Non-pigmented ciliary epithelial cell (primary cell): ENCODE measurements at regions not wholly inside any gene's neighbourhood (a gene's known extent, or its start where the extent isn't known, plus 50 kb on each side); places are given as distances from the start of the nearest gene placed in this dataset.
A peak's percentile ranks its signal among the peaks of the same experiment; 100 is the strongest.
"Not testable (repeated sequence)": the region's sequence is repeated elsewhere in the genome, so short reads cannot be mapped to it uniquely, and the experiment has no call there.

Experiments used
- DNase-seq: peaks from one replicate; pipeline ENCODE4 v3.0.0-alpha.2; 2010; ENCODE audit warnings: low read depth

DNA sequence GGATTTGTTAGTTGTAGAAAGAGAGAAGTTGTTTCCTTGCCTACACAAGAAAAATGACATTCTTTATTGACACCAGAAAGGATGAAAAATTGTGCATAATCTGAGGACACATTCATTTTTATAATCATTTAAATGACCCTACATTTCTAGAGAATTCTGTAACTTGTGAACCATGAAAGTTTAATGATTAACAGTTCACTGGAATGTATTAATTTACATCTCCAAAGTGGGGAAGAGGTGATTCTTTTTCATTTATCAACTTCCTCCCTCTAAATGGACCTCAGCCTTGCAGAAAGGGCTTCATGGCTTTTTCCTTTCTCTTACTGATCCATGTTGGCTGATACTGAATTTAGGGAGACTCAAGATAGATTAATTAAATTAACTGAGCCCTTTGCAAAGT lies 565.2 kb upstream of the LINC00305 start:
- no peak for DNase-seq

DNA sequence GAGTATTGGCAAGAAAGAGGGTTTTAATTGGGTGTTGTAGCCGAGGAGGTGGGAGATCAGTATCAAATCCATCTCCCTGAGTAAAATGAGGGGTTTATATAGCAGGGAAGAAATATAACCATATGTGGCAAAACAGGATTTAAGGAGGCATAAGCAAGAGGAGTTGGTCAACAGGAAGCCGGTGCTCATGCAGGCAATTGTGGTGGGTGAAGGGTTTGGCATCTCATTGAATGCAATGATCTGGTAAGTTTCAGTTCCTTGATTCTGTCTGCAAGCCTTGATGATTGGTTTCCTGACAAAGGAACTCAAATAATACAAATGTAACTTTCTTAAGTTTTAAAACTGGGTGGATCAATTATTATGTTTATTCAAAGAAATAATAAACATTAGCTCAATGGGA lies 564.4 kb upstream of the LINC00305 start:
- DNase-seq: no peak

DNA sequence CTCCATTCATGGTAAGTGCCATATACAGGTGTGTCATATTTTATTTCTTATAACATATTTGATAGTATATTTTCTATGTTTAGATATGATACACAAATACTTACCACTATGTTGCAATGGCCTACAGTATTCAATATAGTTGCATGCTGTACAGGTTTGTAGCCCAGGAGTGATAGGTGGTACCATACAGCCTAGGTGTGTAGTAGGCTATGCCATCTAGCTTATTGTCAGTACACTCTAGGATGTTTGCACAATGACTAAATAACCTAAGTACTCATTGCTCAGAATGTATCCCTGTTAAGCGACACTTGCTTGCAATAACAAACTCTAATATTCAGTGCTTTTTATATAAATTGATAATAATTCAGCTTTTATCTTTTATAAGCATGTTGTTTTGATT lies 563.1 kb upstream of the LINC00305 start:
- no peak for DNase-seq

DNA sequence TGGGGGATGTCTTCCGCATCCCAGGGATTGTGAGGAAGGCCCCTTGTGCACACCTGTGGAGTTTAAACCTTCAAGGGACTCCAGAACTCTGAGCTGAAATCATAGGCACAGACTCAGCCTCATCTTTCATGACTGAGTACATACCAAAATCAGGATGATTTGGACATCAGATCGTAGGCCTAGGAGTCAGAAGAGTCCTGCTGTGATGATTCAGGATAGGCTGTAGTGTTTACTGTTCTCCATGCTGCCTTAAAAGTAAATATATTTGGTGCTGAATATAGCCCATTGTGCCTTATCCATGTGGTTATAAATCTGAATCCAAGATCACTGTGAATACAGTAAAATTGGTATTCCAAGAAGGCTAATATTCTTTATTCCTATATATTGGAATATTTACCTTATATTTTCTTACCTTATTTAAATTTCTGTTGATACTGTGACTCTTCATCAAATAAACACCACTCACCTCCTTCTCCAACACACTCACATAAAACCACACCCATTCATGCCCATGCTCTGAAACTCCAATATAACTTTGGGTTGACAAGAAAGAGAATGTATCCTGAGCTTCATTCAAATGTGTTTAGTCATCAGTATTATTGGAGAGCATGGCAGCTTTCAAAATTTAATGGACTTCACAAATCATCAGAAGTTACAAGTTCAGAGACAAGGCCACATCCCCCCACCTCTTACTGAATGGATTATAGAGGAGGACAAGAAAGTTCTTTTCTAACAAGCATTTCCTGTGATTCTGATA lies 561.4 kb upstream of the LINC00305 start:
- no peak for DNase-seq

DNA sequence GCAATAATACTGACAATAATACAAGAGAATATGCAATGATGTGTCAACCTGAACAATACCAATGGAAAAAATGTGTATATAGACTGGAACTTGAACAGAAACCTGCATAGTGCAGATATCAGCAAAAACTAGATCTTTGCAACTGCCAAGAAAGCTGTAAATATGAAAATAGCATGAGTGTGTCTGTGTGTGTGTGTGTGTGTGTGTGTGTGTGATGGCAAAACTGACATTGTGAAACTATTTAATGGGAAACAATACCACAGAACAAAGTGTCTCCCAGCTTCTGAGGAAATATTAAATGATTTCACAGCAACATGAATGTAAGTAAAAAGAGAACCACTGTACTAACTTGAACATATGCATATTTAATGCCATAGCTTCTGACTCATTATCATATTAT lies 558.2 kb upstream of the LINC00305 start:
- DNase-seq: no peak

DNA sequence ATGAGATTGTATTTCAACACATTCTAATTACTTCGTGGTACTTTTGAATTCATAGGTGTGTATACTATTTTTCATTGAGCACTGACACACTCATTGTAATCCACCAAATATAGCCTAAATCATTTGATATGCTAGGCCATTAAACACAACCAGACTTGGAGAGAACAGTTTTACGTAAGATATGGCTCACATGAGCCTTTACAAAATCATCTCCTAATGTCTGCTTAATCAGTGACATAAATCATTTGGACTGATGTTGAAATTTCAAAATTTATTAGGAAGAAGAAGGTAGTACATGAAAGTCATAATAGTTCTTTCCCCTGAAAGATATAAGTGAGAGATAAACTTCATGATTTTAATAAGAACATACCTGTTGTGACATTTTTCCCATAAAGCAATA lies 550.2 kb upstream of the LINC00305 start:
- no peak for DNase-seq

DNA sequence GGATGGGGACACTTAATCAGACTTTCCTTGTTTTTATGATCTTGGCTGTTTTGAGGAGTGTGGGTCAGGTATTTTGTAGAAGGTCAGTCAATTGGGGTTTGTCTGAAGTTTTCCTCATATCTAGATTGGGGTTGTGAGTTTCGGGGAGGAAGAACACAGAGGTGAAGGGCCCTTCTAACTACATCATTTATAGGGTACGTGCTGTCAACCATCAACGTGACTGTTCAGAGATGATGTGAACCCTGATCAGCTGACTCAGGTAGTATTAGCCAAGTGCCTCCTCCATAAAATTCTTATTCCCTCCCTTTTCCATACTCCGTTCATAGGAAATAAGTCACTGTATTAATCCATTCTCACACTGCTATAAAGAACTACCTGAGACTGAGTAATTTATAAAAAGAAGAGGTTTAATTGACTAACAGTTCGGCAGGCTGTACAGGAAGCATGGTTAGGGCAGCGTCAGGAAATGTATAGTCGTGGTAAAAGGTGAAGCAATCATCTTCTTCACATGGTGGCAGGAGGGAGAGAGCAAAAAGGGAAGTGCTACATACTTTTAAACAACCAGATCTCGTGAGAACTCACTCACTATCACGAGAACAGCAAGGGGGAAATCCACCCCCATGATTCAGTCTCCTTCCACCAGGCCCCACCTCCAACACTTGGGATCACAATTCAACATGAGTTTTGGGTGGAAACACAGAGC lies 547.1 kb upstream of the LINC00305 start:
- DNase-seq: no peak

DNA sequence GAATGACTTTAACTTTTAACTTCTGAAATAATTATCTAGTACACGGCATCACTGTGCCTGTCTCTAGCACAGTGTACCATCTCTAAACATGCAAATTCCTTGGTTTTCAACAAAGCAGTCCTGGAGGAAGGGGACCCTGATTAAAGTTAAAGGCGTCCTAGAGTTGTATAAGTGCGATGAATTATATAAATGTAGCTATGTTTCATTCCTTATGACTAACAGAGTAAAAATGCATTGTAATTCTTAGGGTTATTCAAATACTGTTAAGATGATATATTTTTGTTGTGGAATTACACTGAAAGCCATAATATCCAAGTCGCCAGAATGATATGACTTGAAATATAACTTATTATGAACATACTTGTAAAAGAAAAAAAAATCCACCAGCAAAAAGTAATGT lies 544.9 kb upstream of the LINC00305 start:
- DNase-seq: peak; percentile 3

DNA sequence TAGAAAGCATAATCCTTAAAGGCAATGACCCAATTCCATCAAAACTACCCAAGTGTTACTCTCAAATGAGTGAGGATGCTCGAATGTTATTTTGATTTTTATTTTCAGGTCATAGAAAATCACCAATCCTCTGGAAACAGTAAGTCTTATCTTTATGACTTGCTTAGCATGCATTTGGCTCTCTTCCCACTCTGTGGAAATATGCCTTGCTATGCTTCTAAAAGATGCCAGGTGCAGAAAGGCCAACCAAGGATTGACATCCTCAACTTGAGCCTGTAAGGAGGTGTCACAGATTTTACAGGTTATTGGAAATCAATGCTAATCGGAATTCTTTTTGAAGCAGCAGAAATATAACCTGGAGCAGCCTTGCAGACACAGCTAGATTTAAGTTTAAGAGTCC lies 543.9 kb upstream of the LINC00305 start:
- DNase-seq: no peak

DNA sequence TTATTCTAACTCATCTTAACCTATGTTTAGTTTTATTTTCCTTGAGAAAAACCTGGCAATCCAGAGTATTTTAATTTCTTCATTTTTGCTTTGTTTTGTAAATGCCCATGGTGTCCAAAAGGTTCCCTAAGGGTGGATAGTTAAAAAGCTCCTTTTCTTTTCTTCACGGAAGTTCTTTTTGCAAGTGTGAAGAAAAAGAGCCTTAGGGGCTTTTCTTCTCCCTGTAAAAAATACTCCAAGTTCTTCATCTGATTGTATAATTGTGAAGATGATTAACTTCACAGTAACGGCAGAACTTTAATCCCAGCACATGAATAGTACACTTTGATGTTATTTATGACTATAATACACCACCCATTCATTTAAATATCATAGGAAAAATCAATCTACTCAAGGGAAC lies 530.2 kb upstream of the LINC00305 start:
- no peak for DNase-seq

DNA sequence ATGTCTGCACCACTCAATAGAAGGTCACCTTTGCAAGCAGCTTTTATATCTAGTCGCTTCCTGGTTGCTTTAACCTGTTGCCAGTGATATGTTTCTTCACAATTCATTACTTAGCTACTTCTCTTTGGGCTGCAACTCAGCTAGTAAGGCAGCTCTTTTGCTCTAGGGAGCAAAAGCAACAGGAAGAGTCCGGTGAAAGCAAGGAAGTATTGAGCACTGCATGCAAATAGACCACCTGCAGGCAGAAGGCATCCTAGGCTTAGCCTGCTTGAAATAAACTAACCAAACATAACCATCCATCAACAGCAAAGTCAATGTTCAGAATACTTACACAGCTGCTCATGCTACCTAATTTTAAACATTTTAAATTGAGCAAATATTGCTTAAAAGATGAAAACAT lies 529.2 kb upstream of the LINC00305 start:
- no peak for DNase-seq

DNA sequence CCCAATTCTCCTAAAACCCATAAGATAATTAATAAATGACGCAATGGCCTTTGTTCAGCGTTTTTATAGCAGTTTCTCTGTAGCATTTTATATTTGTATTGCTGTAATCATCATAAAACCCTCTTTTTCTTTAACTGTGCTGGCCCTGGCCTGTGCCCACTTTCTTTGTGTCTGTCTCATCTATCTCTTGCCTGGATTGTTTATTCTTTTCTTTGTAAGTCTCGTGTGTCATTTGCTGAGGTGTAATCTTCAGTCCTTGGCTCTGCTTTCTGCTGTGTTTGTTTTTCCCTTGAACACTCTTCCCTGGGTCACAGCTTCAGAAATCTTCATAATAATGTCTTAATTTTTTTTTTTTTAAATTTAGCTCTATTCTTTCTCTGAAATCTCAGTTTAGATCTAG lies 525.8 kb upstream of the LINC00305 start:
- no peak for DNase-seq

DNA sequence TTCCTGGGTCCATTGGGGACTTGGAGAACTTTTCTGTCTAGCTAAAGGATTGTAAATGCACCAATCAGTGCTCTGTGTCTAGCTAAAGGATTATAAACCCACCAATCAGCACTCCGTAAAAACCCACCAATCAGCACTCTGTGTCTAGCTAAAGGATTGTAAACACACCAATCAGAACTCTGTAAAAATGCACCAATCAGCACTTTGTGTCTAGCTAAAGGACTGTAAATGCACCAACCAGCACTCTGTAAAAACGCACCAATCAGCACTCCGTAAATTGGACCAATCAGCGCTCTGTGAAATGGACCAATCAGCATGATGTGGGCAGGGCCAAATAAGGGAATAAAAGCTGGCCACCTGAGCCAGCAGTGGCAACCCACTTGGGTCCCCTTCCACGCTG lies 522.4 kb upstream of the LINC00305 start:
- DNase-seq: not testable (repeated sequence)

DNA sequence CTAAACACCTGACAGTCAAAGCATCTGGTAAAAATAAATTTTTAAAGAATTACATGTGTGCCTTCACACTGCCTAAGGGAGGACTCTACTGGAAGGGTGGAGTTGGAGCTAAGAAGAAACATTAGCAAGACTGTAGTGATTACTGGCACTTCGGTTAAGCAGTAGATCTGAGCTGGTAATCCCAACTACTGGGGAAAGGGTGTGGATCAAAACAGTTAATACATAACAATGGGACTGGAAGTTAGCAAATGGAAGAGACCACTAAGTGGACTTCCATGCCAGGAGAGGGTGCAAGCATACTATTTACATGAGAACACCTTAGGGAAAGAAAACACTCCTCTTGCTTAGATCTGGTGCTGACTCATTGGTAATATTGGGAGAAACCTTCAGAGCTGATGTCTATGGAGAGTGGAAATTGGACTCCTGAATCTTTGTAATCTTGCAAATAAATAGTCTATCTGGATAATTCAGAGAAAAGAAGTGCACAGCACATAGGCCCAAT lies 519.6 kb upstream of the LINC00305 start:
- no peak for DNase-seq

DNA sequence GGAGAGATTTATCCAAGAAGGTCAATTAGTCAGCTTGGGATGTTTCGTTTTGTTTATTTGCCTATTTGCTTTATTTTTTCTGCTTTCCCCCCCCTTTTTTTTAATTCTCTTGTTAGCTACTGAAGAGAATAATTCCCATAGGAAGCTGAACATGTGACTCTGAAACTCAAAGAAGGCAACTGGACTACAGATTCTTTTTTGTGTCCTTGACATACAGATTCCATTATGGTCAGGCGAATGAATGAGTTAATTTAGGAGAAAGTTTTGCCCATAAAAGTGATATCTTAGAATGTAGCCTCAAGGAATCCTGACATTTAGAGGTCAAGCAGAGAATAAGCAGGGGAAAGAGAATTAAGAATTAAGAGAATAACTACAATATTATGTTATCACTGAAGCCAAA lies 514.2 kb upstream of the LINC00305 start:
- DNase-seq: no peak

DNA sequence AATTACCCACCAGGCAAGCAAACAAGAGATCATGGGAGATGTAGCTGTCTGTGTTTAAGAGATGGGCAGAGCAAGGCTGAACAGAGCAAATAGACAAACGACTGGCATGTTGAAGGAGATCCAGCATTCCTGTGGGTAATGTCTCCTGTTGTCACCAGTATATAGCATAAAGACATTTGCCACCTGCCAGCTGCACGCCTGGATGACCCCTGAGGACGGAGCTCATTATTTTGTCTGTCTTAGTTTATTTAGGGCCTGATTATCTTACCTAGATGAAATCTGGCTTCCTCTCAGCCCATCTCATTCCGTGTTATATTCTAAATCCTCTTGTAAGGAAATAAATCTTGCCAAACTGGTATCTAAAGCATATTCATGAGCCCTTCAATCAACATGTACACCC lies 510.3 kb upstream of the LINC00305 start:
- no peak for DNase-seq

DNA sequence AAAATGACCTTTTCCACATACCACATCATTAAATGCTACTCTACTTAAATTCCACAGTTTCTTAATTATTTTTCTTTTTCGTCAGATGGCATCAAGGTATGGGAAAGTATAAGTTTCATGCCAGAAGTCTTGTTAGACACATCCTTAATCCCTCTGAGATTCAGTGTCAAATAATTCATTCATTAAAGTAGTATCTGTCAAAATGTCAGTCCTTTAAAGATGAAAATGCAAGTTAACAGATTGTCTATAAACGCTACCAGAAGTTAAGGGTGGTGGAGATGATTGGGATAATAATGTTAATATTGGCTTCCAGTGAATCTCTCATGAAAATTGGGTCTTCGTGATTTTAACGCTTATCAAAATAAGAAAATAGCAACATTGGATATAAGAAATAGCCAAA lies 504.2 kb upstream of the LINC00305 start:
- no peak for DNase-seq

DNA sequence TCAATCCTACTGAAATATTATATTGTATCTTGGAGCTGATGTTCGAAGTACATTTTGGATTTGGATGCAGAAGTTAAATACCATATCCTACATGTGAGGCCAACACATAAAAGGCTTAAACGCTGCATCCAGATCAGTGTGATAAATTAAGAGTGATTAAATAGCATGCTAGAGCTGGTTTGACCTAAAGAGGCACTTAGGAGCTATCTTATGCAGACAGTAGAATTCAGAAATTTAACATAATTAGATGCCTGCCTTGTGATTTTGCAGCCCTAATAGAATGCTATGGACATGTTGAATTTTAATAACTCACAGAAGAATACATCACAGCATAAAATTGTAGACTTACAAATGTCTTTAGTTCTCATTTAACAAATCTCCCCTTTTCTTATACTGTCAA lies 501.2 kb upstream of the LINC00305 start:
- no peak for DNase-seq

DNA sequence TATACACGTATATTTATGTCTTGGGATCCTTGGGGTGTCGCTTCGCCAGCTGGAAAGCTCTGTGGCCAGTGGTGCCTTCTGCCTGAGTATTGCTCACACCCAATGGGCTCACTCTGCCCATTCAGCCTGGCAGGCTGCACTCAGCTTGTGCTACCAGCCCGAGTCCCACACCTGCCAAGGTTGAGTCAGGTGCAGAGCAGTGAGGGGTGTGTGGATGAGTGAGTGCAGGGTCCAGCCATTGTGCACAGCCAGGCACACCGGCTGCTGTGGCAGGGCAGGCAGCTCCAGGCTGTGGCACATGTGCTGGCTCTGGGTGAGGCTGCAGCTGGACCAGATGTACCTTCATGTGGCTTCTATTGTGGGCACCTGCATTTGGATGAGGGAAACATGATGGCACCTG lies 496.9 kb upstream of the LINC00305 start:
- no peak for DNase-seq

DNA sequence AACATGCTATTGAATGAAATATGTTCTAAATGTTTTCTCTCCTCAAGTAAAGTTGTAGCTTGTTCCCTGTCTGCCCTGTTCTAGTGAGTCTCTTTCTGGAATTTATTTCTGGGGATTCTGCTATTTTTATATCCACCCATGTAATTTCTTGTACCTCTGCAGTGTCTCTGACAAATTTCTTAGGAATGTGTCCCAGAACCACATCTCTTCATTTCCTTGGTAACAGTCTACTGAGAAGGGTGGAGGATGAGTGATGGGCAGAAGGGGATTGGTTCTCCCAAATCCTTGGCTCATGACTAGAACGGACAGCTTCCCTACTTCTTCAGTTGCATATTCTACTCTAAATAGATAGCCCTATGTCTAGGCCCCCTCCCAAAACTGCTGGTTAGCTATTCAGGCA lies 490.6 kb upstream of the LINC00305 start:
- DNase-seq: peak; percentile 6

DNA sequence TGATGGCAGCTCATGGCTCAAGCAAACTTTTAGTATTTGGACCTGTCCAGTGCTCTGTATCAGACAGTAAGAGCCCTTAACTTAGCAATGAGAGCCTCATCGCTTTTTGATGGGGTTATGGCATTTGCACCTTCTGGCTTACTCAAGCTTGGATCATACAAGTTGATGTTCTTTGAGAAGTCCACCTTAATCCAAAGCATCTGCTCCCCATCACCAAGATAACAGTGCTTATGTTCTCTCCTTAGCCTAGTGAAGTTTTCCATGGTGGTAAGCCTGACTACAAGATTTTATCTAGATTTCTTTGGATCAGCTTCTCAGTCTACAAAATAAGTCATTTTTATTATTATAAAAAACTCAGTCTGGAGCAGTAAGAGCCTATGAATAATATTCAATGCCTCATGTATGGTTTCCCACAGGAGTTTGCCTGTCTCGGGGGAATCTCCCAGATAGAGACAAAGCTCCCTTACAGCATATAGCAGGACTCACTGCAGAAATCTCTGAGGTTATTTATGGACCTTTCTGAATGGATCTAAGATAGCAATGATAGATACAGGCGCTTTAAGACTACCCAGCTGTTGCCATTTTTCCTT lies 472.2 kb upstream of the LINC00305 start:
- DNase-seq: no peak

DNA sequence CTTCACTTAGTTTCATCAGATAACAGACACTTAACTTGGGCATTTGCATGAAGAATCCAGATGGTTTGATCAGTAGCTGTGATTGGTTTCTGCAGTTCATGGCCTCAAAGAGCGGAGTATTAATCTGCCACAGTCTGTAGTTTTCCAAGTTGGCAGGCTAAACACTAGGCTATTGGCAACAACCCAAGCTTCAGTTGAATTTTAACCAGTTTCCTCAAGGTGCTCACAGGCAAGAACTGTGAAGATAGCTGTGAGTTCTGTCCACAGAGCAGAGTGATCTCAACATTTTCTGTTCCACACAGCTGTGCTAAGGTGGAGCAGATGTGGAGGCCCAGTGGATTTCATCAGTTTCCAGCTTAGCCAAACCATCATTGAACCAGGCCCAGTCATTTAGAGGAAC lies 469.5 kb upstream of the LINC00305 start:
- DNase-seq: no peak

DNA sequence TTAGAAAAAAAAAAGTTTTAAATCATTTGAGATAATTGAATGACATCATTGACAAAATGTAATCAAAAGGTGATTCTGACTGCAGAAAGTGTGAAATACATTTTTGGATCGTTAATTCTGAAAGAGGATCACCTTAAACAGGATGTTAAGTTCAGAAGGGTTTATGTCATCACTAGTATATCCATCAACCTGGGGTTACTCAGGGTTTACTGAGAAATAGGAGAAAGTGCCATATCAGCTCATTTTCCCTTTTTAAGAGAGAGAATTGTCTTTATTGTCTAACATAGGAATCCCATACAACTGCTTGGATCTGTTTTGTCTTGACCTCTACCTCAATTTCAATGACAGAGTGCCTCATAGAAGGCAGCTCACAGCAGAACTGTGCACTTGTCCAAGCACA lies 466.1 kb upstream of the LINC00305 start:
- no peak for DNase-seq
